ENCODE measurements at regions not wholly inside any gene's neighbourhood (a gene's known extent, or its start where the extent isn't known, plus 50 kb on each side); places are given as distances from the start of the nearest gene placed in this dataset.

DNA sequence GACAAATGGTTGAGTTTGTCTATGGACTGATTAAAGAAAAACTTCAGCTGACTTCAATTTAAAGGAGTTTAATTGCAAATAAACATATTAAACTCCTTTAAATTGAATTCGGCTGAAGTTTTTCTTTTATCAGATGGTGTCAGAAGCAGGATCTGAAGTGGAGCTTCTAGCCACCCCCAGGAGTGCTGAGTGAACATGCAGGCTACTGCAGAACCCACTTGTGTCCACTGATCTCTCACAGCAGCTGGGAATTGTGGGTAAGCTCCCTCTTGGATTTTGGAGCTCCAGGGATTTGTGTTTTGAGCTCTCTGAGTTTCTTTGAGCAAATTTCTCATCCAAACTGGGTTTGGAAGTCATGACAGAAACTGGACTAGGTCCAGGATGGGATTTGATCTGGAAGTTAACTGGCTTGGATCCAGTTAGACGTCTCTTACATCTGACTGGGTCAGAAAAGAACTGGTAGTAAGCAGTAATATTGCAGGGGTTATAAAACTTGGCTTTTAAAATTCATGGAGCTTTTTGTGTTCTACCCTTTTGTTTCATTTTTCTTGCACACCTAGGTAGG is 95.8 kb upstream of the UST start:
- intact Hi-C loops (cut with DNase I), result no loop called here
- H3K4me3 ChIP-seq, result no peak overlapping the region
- no peak for ATAC-seq
- WGBS, 2 donors, result 51 to 52% methylated on average over 2 of the region's 2 CpGs
- no peak for TF ChIP-seq CTCF (IDR thresholded peaks at IDR 0.05)
- TF ChIP-seq POLR2A (IDR thresholded peaks at IDR 0.05), result no peak
- H3K4me1 ChIP-seq, result no peaks in the 10 kb centered on the region
- H3K9me3 ChIP-seq, result no peaks in the 10 kb centered on the region
- no peaks in the 10 kb centered on the region for H3K27me3 ChIP-seq
- no peak for DNase-seq
- no peaks in the 10 kb centered on the region for H3K36me3 ChIP-seq (replicated peaks in 1 of 2; ENCODE audit: insufficient read depth in 1 of 2, low read depth in 2 of 2)
- H3K27ac ChIP-seq, result no peak overlapping the region

GRCh38 chr6:148652205-148652604 is 94.6 kb upstream of the UST start:
- ATAC-seq (no peak), DNase-seq (no peak)
- Histone ChIP-seq H3K4me1 (no peaks in the 10 kb centered on the region), H3K4me3 (no peak overlapping the region), H3K27ac (no peak overlapping the region), H3K27me3 (no peaks in the 10 kb centered on the region), H3K36me3 (replicated peaks in 1 of 2; ENCODE audit: insufficient read depth in 1 of 2, low read depth in 2 of 2) (no peaks in the 10 kb centered on the region), H3K9me3 (no peaks in the 10 kb centered on the region)
- TF ChIP-seq CTCF (IDR thresholded peaks at IDR 0.05), result no peak
- TF ChIP-seq POLR2A (IDR thresholded peaks at IDR 0.05), result no peak
- intact Hi-C loops (cut with DNase I), result no loop called here

GRCh38 chr6:148653138-148653776 is 93.6 kb upstream of the UST start:
- DNase-seq (no peak), ATAC-seq (no peak)
- Histone ChIP-seq H3K4me1 (no peaks in the 10 kb centered on the region), H3K27me3 (no peaks in the 10 kb centered on the region), H3K4me3 (no peak overlapping the region), H3K36me3 (replicated peaks in 1 of 2; ENCODE audit: insufficient read depth in 1 of 2, low read depth in 2 of 2) (no peaks in the 10 kb centered on the region), H3K9me3 (no peaks in the 10 kb centered on the region), H3K27ac (no peak overlapping the region)
- no peak for TF ChIP-seq POLR2A (IDR thresholded peaks at IDR 0.05)
- TF ChIP-seq CTCF (IDR thresholded peaks at IDR 0.05), result no peak
- intact Hi-C loops (cut with DNase I), result no loop called here
- WGBS, 2 donors, result 45 to 46% methylated on average over 2 of the region's 2 CpGs

- Histone ChIP-seq H3K4me1 (no peaks in the 10 kb centered on the region), H3K27me3 (no peaks in the 10 kb centered on the region), H3K9me3 (no peaks in the 10 kb centered on the region), H3K36me3 (replicated peaks in 1 of 2; ENCODE audit: insufficient read depth in 1 of 2, low read depth in 2 of 2) (no peaks in the 10 kb centered on the region), H3K4me3 (no peak overlapping the region), H3K27ac (no peak overlapping the region)
- 78 to 82% methylated on average over 4 of the region's 4 CpGs for WGBS, 2 donors
- ATAC-seq, result no peak
- TF ChIP-seq CTCF (IDR thresholded peaks at IDR 0.05) (no peak), POLR2A (IDR thresholded peaks at IDR 0.05) (no peak)
- intact Hi-C loops (cut with DNase I), result no loop called here
- DNase-seq, result peak in 1 of 4 donors; percentile 33
Measured at GRCh38 chr6:148657048-148657447, 89.8 kb upstream of the UST start.
